ES-I3 (cell line): ENCODE measurements at regions not wholly inside any gene's neighbourhood (a gene's known extent, or its start where the extent isn't known, plus 50 kb on each side); places are given as distances from the start of the nearest gene placed in this dataset.
"Not testable (repeated sequence)": the region's sequence is repeated elsewhere in the genome, so short reads cannot be mapped to it uniquely, and the experiment has no call there.

Experiments used
- H3K36me3 ChIP-seq: 2 replicates; pipeline ENCODE4 v1.6.1; 2013; ENCODE audit warnings: mild to moderate bottlenecking, low read length, control low read depth, moderate library complexity; ENCODE audit not compliant: insufficient read depth
- H3K4me1 ChIP-seq: 2 replicates; pipeline ENCODE4 v1.6.1; 2013; ENCODE audit warnings: mild to moderate bottlenecking, control low read depth, low read length; ENCODE audit not compliant: insufficient read depth
- H3K9ac ChIP-seq: 2 replicates; pipeline ENCODE4 v1.6.1; 2013; ENCODE audit warnings: low read depth, mild to moderate bottlenecking, low read length, moderate library complexity
- H3K9me3 ChIP-seq: 2 replicates; pipeline ENCODE4 v1.6.1; 2013; ENCODE audit warnings: mild to moderate bottlenecking, low read length, moderate library complexity; ENCODE audit not compliant: control insufficient read depth, insufficient read depth

DNA sequence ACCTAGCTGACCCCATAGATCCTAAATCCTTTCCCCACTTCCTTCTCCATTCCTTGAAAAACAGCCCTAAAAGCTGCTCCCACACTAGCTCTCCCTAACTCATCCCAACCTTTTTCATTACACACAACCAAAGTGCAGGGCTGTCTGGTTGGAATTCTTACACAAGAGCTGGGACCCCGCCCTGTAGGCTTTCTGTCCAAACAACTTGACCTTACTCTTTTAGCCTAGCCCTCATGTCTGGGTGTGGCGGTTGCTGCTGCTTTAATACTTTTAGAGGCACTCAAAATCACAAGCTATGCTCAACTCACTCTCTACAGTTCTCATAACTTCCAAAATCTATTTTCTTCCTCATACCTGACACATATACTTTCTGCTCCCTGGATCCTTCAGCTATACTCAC, 93.9 kb upstream of the TRIM24 start:
- H3K4me1 ChIP-seq, H3K9ac ChIP-seq, H3K36me3 ChIP-seq: not testable (repeated sequence)
- peaks cover 17% of the 10 kb centered on the region for H3K9me3 ChIP-seq

- H3K9me3 ChIP-seq: peaks cover 17% of the 10 kb centered on the region
- not testable (repeated sequence) for H3K4me1 ChIP-seq, H3K36me3 ChIP-seq, H3K9ac ChIP-seq
Measured at GRCh38 chr7:138366676-138367075, 93.4 kb upstream of the TRIM24 start.

DNA sequence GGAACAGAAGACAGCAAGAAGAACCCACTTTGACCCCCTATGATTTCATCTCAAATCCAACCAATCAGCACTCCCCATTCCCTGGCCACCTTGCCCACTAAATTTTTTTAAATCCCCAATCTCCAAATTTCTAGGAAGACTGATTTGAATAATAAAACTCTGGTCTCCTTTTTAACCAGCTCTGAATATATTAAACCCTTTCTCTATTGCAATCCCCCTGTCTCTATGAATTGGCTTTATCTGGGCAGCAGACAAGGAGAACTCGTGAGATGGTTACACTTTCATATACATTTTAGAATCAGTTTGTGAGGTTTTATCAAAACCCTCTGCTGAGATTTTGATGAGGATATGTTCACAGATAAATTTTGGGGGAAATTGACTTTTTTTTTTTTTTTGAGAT, 90.3 kb upstream of the TRIM24 start:
- Histone ChIP-seq H3K9me3 (peaks cover 17% of the 10 kb centered on the region), H3K36me3 (no peaks in the 10 kb centered on the region), H3K9ac (no peak overlapping the region), H3K4me1 (no peaks in the 10 kb centered on the region)

GRCh38 chr7:138370956-138371355, 89.1 kb upstream of the TRIM24 start:
- no peaks in the 10 kb centered on the region for H3K4me1 ChIP-seq
- H3K9me3 ChIP-seq: peaks cover 17% of the 10 kb centered on the region
- H3K9ac ChIP-seq: no peak overlapping the region
- H3K36me3 ChIP-seq: no peaks in the 10 kb centered on the region

DNA sequence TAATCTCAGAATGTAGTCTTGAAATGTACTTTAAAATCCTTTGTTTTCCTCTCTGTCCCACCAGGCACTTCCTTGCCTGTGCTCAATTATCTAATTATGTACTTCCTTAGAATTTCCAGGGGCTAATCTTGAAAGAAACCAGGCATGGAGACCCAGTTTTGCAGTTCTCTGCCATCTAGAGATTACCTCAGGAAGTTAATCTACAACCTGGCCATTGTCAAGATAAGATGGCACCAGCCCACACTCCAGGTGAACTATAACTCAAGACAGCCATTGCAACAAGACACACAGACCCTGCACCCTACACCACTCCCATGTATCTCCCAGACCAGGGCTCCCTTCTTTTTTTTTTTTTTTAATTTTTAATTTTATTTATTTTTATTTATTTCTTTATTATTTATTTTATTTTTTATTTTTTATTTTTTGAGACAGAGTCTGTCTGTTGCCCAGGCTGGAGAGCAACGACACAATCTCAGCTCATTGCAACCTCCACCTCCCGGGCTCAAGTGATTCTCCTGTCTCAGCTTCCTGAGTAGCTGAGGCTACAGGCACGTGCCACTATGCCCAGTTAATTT, 85.9 kb upstream of the TRIM24 start:
- Histone ChIP-seq H3K9ac (no peak overlapping the region), H3K36me3 (no peaks in the 10 kb centered on the region), H3K4me1 (no peaks in the 10 kb centered on the region)

GRCh38 chr7:138377306-138377705, 82.8 kb upstream of the TRIM24 start:
- no peaks in the 10 kb centered on the region for H3K36me3 ChIP-seq
- H3K9me3 ChIP-seq: peaks cover 9% of the 10 kb centered on the region
- no peaks in the 10 kb centered on the region for H3K4me1 ChIP-seq
- H3K9ac ChIP-seq: no peak overlapping the region

More for the DNA sequence above, 85.9 kb upstream of the TRIM24 start:
- H3K9me3 ChIP-seq: peaks cover 10% of the 10 kb centered on the region

GRCh38 chr7:138378741-138379559, 81.1 kb upstream of the TRIM24 start:
- H3K36me3 ChIP-seq: no peaks in the 10 kb centered on the region
- no peaks in the 10 kb centered on the region for H3K4me1 ChIP-seq
- H3K9ac ChIP-seq: no peak overlapping the region
- H3K9me3 ChIP-seq: peaks cover 9% of the 10 kb centered on the region

DNA sequence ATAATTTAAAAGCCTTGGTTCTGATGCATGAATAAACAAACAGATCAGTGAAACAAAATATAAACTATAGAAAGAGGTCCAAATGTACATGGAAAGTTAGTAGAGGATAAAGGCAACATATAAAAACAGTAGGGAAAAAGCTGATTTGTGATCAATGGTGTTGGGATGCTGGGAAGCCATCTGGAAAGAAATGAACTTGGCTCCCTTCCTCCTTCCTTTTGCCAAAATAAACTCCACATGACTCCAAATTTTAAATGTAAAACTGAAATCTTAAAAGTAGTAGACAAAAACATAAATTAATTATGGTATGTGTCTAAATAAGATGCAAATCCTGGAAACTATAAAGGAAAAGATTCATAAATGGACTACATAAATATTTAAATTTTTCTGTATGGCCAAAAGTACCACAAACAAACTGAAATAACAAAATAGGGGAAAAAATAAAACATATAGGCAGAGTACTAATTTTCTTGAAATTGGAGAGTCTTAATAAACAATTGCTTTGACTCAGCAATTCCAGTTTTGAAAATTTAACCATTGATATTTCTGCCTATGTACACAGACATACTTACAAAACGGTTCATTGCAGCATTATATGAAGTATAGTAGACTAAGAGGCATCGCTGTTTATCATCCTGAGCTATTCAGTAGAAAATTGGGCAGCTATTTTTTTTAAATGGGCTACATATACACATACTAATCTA, 77.0 kb upstream of the TRIM24 start:
- H3K9ac ChIP-seq: no peak overlapping the region
- H3K4me1 ChIP-seq: no peaks in the 10 kb centered on the region
- no peaks in the 10 kb centered on the region for H3K36me3 ChIP-seq
- peaks cover 13% of the 10 kb centered on the region; the same call in 1 of the 2 replicates for H3K9me3 ChIP-seq

- Histone ChIP-seq H3K9ac (no peak overlapping the region), H3K9me3 (peaks cover 5% of the 10 kb centered on the region; the same call in 1 of the 2 replicates), H3K4me1 (no peaks in the 10 kb centered on the region), H3K36me3 (no peaks in the 10 kb centered on the region)
Measured at GRCh38 chr7:138386821-138387220, 73.2 kb upstream of the TRIM24 start.

DNA sequence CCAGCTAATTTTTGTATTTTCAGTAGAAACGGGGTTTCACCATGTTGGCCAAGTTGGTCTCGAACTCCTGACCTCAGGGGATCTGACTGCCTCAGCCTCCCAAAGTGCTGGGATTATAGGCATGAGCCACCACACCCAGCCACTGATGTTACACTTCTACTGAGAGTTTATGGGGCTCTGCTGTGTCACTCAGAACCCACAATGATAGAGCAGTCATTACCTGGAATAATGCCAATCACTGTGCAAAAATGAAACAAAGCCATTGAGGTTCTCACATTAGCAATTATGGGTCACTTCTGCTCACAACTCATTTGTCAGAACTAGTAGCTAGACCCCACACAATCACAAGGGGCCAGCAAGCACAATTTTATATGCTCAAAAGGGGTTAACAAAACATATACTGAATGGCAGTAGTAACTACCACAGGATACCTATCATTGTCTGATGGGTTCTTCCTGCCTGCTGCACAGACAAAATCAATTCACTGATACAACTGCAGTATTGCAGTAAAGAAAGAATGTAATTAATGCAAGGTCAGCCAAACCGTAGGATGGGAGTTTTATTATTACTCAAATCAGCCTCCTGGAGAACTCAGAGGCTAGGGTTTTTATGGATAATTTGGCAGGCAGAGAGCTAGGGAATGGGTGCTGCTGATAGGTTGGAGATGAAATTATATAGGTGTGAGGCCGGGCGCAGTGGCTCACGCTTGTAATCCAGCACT, 72.1 kb upstream of the TRIM24 start:
- H3K36me3 ChIP-seq: no peaks in the 10 kb centered on the region
- H3K9ac ChIP-seq: no peak overlapping the region
- H3K4me1 ChIP-seq: no peaks in the 10 kb centered on the region
- H3K9me3 ChIP-seq: peaks cover 5% of the 10 kb centered on the region; the same call in 1 of the 2 replicates

GRCh38 chr7:138388673-138389491, 71.2 kb upstream of the TRIM24 start:
- Histone ChIP-seq H3K9ac (no peak overlapping the region), H3K9me3 (peaks cover 5% of the 10 kb centered on the region; the same call in 1 of the 2 replicates), H3K4me1 (no peaks in the 10 kb centered on the region), H3K36me3 (no peaks in the 10 kb centered on the region)

DNA sequence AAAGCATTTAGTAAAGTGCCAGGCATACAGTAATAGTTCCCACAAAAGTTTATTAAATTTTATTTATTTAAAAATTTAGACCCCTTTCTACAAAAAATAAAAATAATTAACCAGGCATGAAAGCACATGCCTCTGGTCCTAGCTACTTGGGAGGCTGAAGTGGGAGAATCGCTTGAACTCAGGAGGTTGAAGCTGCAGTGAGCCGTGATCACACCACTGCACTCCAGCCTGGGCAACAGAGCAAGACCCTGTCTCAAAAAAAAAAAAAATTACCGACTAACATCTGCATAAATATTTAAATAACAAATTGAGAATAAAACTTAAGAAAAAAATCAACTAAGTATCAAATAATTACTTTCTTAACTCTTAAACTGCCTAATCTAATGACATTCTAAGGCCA, 64.3 kb upstream of the TRIM24 start:
- H3K9me3 ChIP-seq: no peaks in the 10 kb centered on the region
- no peaks in the 10 kb centered on the region for H3K36me3 ChIP-seq
- H3K9ac ChIP-seq: no peak overlapping the region
- H3K4me1 ChIP-seq: no peaks in the 10 kb centered on the region

GRCh38 chr7:138396251-138397070, 63.6 kb upstream of the TRIM24 start:
- no peaks in the 10 kb centered on the region for H3K9me3 ChIP-seq
- H3K4me1 ChIP-seq: no peaks in the 10 kb centered on the region
- H3K9ac ChIP-seq: no peak overlapping the region
- no peaks in the 10 kb centered on the region for H3K36me3 ChIP-seq
